GM23248 (cell line): ENCODE measurements at regions not wholly inside any gene's neighbourhood (a gene's known extent, or its start where the extent isn't known, plus 50 kb on each side); places are given as distances from the start of the nearest gene placed in this dataset.

Source experiments
- EZH2 ChIP-seq: fragments of 200-600 bp; sonication (generic); IDR thresholded peaks from 2 replicates; pipeline ENCODE4 v1.6.1; 2018; ENCODE audit warnings: antibody characterized with exemption, mild to moderate bottlenecking; ENCODE audit not compliant: insufficient read depth, poor library complexity, severe bottlenecking
- EZH2phosphoT487 ChIP-seq: fragments of 200-600 bp; sonication (generic); IDR thresholded peaks from 2 replicates; pipeline ENCODE4 v1.6.1; 2018; ENCODE audit warnings: antibody characterized with exemption, moderate library complexity, mild to moderate bottlenecking, low read depth; ENCODE audit not compliant: insufficient read depth

GRCh38 chr13:44679597-44679996 is 103.5 kb upstream of the TSC22D1 start:
- no peak for TF ChIP-seq EZH2
- TF ChIP-seq EZH2phosphoT487: no peak
